GM12878 (cell line): ENCODE measurements at regions not wholly inside any gene's neighbourhood (a gene's known extent, or its start where the extent isn't known, plus 50 kb on each side); places are given as distances from the start of the nearest gene placed in this dataset.

Source experiments
- ATAC-seq: fragments of 200-7000 bp; cut with Tn5 transposase; 3 replicates; pipeline ENCODE4 v1.9.1; 2020; ENCODE audit warnings: mild to moderate bottlenecking, moderate library complexity
- BruUV-seq: library from RNA; stranded (reverse); fragments of 400-500 nt; replicated peaks from 2 replicates; lab custom pipeline; 2021; lab: Mats Ljungman, UMichigan
- CTCF ChIA-PET: fragments of 300-600 bp; sonication (Branson Sonifier 250); formaldehyde crosslinking; extraction: SDS; loops from one replicate; lab custom pipeline; 2021; ENCODE audit warnings: inconsistent platforms; lab: Yijun Ruan, JAX
- POLR2A ChIA-PET: fragments of 350-600 bp; formaldehyde crosslinking; extraction: SDS; loops from one replicate; lab custom pipeline; 2021; ENCODE audit warnings: inconsistent platforms; lab: Charles Lee
- RAD21 ChIA-PET: fragments of 300-600 bp; sonication (Branson Sonifier 250); formaldehyde crosslinking; loops from one replicate; lab custom pipeline; 2023; ENCODE audit warnings: antibody characterized with exemption; ENCODE audit not compliant: unreplicated experiment; lab: Charles Lee
- SMC1A ChIA-PET: fragments of 300-600 bp; sonication (Branson Sonifier 250); formaldehyde crosslinking; loops from one replicate; lab custom pipeline; 2023; ENCODE audit not compliant: unreplicated experiment, uncharacterized antibody; lab: Charles Lee
- DNase-seq: peaks from one replicate; pipeline ENCODE4 v3.0.0-alpha.2; 2011; ENCODE audit warnings: low read depth, low spot score
- FAIRE-seq: peaks from 3 replicates; lab custom pipeline; 2011; peaks lifted over from hg19 to GRCh38; lab: Jason Lieb, UNC
- H2AFZ ChIP-seq: 2 replicates; pipeline ENCODE4 v1.6.0; 2011; ENCODE audit warnings: low read depth, low read length, control low read depth; ENCODE audit not compliant: control insufficient read depth
- H3K27ac ChIP-seq: 2 replicates; pipeline ENCODE4 v1.5.1; 2011; ENCODE audit warnings: control low read depth; ENCODE audit not compliant: control insufficient read depth, insufficient read depth
- H3K27me3 ChIP-seq, 2 experiments: replicated peaks in 1 of 2; 2 replicates each; pipeline versions ENCODE4 v1.6.0 to v1.6.1; 2011; ENCODE audit warnings: low read length in 1 of 2; ENCODE audit not compliant: control insufficient read depth in 2 of 2, insufficient read depth in 2 of 2
- H3K36me3 ChIP-seq, 2 experiments: 2 replicates each; pipeline ENCODE4 v1.5.1; 2011; ENCODE audit warnings: low read length in 1 of 2; ENCODE audit not compliant: control insufficient read depth in 2 of 2, insufficient read depth in 2 of 2
- H3K4me1 ChIP-seq: 2 replicates; pipeline ENCODE4 v1.6.1; 2011; ENCODE audit warnings: mild to moderate bottlenecking, low read length, moderate library complexity, mixed read lengths; ENCODE audit not compliant: control insufficient read depth, insufficient read depth
- H3K4me2 ChIP-seq: 2 replicates; pipeline ENCODE4 v1.6.0; 2011; ENCODE audit warnings: control low read depth; ENCODE audit not compliant: control insufficient read depth, insufficient read depth
- H3K4me3 ChIP-seq: fragments of 200-600 bp; sonication (generic); 2 replicates; pipeline ENCODE4 v1.5.1; 2016
- H3K79me2 ChIP-seq: 2 replicates; pipeline ENCODE4 v1.6.0; 2011; ENCODE audit warnings: low read length; ENCODE audit not compliant: control insufficient read depth, insufficient read depth
- H3K9ac ChIP-seq: 2 replicates; pipeline ENCODE4 v1.8.0; 2011; ENCODE audit warnings: low read length, control low read depth, mixed read lengths; ENCODE audit not compliant: control insufficient read depth, insufficient read depth
- H3K9me3 ChIP-seq: replicated peaks from 3 replicates; pipeline ENCODE4 v1.5.1; 2011; ENCODE audit warnings: mild to moderate bottlenecking, low read length; ENCODE audit not compliant: control insufficient read depth, insufficient read depth
- H4K20me1 ChIP-seq: 2 replicates; pipeline ENCODE4 v1.6.0; 2011; ENCODE audit not compliant: control insufficient read depth, insufficient read depth
- BRCA1 ChIP-seq: IDR thresholded peaks from 2 replicates; pipeline ENCODE4 v1.6.1; 2011; ENCODE audit warnings: low read depth, low read length, improper control_type of control experiment
- NFXL1 ChIP-seq: fragments of 450-650 bp; IDR thresholded peaks from 2 replicates; pipeline ENCODE4 v1.6.1; 2017; ENCODE audit warnings: antibody characterized with exemption, mild to moderate bottlenecking, borderline replicate concordance
- NFYB ChIP-seq: IDR thresholded peaks from 2 replicates; pipeline ENCODE4 v1.6.1; 2011; ENCODE audit warnings: low read depth, mild to moderate bottlenecking, low read length, improper control_type of control experiment, moderate library complexity; ENCODE audit not compliant: insufficient read depth
- NR2F1 ChIP-seq: fragments of 450-650 bp; conservative IDR thresholded peaks from 2 replicates; pipeline ENCODE4 v1.6.1; 2017; ENCODE audit warnings: mild to moderate bottlenecking
- RFX5 ChIP-seq: IDR thresholded peaks from 2 replicates; pipeline ENCODE4 v1.6.1; 2011; ENCODE audit warnings: low read depth, low read length, improper control_type of control experiment
- TCF12 ChIP-seq: IDR thresholded peaks from 2 replicates; pipeline ENCODE4 v1.6.1; 2011; ENCODE audit warnings: low read depth, mild to moderate bottlenecking, low read length
- WGBS: methylation state at CpG from one replicate; pipeline ENCODE4 v1.1.6; 2016; ENCODE audit warnings: low lambda C conversion rate; ENCODE audit not compliant: insufficient replicate concordance, insufficient coverage; ENCODE audit errors: missing lambda C conversion rate; 5-methylcytosine and 5-hydroxymethylcytosine counted together
- in situ Hi-C: fragments of 300-500 bp; cut with MboI; formaldehyde crosslinking; loops from 9 replicates; pipeline ENCODE4 v1.14.3; 2018; ENCODE audit warnings: mixed read lengths
- intact Hi-C: fragments of 100-400 bp; cut with micrococcal nuclease; formaldehyde crosslinking; loops from one replicate; pipeline ENCODE4 v1.14.2; 2022; ENCODE audit not compliant: unreplicated experiment

DNA sequence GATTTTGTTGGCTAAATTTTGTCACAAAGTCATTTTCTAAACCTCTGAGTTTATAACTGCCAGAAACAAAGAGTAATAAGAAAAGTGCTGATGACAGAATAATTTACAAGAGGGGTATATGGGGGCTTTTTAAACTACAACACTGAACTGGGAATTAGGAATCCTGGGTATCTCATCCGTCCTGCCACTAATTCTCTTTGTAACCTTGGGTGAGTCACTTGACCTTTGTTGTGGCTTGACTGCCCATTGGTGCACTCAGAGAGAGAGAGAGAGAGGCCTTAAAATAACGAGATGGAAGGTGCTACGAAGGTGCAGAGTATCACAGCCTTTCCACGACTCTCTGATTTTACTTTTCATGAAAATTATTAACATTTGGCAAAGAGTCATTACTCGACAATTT, 130.3 kb upstream of the CNTLN start:
- Histone ChIP-seq H3K4me2 (no peak overlapping the region), H3K9ac (no peak overlapping the region), H3K9me3 (no peaks in the 10 kb centered on the region), H3K4me1 (no peaks in the 10 kb centered on the region), H3K36me3 (no peaks in the 10 kb centered on the region), H3K27me3 (no peaks in the 10 kb centered on the region), H3K27ac (no peak overlapping the region), H2AFZ (no peak overlapping the region), H4K20me1 (no peaks in the 10 kb centered on the region), H3K4me3 (no peak overlapping the region), H3K79me2 (no peaks in the 10 kb centered on the region)
- ChIA-PET SMC1A (interaction anchor here (2.4 kb wide), 1 partner anchor 14 kb away, joined by 7 read pairs; no protein-coding TSS in a partner anchor), POLR2A (no interaction called here), CTCF (interaction anchor here (0.7 to 1.0 kb wide), 3 partner anchors 15 to 329 kb away, joined by 3 read pairs; no protein-coding TSS in a partner anchor), RAD21 (no interaction called here)
- ATAC-seq = peak; percentile 67
- BruUV-seq = no TSS peak
- in situ Hi-C loops = no loop called here
- no peak for FAIRE-seq
- TF ChIP-seq NR2F1 (peak; percentile 50), RFX5 (no peak)
- DNase-seq = no peak
- intact Hi-C loops = no loop called here
- 11% methylated on average over 5 of the region's 5 CpGs for WGBS

DNA sequence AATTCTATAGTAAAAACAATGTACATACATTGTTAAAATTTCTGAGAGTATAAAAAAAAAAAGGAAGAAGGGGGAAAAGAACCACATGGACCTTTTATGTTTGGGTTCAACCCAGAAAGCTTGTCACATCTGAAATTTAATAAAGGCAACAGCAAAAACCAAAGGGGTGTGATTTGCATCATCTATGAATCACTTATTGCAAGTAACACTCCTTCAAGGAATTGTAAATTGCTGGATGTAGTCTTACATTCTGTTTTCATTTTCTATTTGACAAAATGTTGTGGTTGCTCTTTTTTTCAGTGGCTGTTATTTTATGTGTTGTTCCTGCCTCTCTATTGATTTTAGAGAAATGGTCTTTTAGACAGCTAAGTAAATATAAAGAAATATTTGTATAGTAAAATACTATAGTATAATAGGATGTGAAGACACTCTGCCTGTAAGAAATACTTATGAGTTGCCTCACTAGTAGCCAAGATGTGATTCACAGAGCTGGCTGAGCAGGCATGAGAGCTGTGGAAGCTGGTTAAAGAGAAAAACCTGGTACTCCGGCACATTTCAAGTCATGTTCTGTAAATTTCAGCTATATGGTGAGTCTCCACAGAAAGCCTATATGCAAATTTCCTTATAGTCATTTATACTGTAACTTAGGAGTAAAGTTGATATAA, 131.1 kb upstream of the CNTLN start:
- TF ChIP-seq NFXL1 (no peak), NFYB (no peak), BRCA1 (no peak), TCF12 (no peak)
- no peaks in the 10 kb centered on the region for H3K36me3 ChIP-seq
- no peaks in the 10 kb centered on the region for H3K9me3 ChIP-seq
- no TSS peak for BruUV-seq
- H2AFZ ChIP-seq = no peak overlapping the region
- ATAC-seq (peak; percentile 20; the same call in 2 of the 3 replicates), DNase-seq (no peak), FAIRE-seq (no peak)
- in situ Hi-C loops = no loop called here
- H3K4me2 ChIP-seq = no peak overlapping the region
- no peak overlapping the region for H3K9ac ChIP-seq
- H4K20me1 ChIP-seq = no peaks in the 10 kb centered on the region
- H3K27me3 ChIP-seq = no peaks in the 10 kb centered on the region
- SMC1A ChIA-PET = interaction anchor here (0.6 to 2.4 kb wide), 3 partner anchors 15 to 853 kb away, joined by 3 to 7 read pairs (median 7); no protein-coding TSS in a partner anchor
- RAD21 ChIA-PET = no interaction called here
- CTCF ChIA-PET = interaction anchor here (0.9 to 1.0 kb wide), 2 partner anchors 49 to 330 kb away, joined by 3 read pairs; no protein-coding TSS in a partner anchor
- POLR2A ChIA-PET = interaction anchor here (0.7 kb wide), 1 partner anchor 518 kb away, joined by 8 read pairs; no protein-coding TSS in a partner anchor
- H3K4me1 ChIP-seq = no peaks in the 10 kb centered on the region
- no peaks in the 10 kb centered on the region for H3K79me2 ChIP-seq
- no peak overlapping the region for H3K4me3 ChIP-seq
- WGBS = 91% methylated on average over 1 of the region's 1 CpG
- intact Hi-C loops = no loop called here
- H3K27ac ChIP-seq = no peak overlapping the region
